ENCODE measurements at regions not wholly inside any gene's neighbourhood (a gene's known extent, or its start where the extent isn't known, plus 50 kb on each side); places are given as distances from the start of the nearest gene placed in this dataset.
"Not testable (repeated sequence)": the region's sequence is repeated elsewhere in the genome, so short reads cannot be mapped to it uniquely, and the experiment has no call there.

DNA sequence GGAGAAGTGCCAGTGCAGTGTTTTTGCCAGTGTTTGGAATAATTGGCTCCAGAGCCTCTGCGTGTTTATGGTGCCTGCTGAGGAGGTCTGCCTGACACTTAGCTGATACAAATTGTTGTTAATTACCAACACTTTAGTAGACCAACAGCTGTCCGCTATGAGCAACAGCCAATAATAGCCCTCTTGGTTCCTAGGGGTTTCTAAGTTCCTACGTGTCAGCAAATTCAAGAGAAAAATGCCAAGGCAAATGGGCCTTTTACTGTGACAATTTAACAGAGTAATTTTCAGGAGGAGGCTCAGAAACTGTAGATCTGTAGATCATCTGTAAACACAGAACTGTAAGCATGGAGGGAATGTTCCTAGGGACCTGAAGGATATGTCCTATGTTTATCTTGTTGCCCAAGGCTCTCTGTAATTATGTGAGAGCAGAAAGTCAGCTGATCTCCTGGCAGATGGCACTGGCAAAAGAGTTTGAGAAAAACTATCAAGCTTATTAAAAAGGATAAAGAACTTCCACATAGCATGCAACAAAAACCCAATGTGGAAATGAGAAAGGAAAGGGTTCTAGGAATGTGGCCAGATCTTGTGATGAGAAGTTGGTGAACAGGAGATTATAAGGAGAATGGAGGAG is 157.7 kb downstream of the GJA1 start:
- DNase-seq (ENCODE audit: extremely low spot score, unreplicated experiment): no peak
- TF ChIP-seq, protein P1, sequence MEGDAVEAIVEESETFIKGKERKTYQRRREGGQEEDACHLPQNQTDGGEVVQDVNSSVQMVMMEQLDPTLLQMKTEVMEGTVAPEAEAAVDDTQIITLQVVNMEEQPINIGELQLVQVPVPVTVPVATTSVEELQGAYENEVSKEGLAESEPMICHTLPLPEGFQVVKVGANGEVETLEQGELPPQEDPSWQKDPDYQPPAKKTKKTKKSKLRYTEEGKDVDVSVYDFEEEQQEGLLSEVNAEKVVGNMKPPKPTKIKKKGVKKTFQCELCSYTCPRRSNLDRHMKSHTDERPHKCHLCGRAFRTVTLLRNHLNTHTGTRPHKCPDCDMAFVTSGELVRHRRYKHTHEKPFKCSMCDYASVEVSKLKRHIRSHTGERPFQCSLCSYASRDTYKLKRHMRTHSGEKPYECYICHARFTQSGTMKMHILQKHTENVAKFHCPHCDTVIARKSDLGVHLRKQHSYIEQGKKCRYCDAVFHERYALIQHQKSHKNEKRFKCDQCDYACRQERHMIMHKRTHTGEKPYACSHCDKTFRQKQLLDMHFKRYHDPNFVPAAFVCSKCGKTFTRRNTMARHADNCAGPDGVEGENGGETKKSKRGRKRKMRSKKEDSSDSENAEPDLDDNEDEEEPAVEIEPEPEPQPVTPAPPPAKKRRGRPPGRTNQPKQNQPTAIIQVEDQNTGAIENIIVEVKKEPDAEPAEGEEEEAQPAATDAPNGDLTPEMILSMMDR (IDR thresholded peaks at IDR 0.05): no peak
- no peaks in the 10 kb centered on the region for H3K27me3 Mint-ChIP-seq (ENCODE audit: unreplicated experiment)

DNA sequence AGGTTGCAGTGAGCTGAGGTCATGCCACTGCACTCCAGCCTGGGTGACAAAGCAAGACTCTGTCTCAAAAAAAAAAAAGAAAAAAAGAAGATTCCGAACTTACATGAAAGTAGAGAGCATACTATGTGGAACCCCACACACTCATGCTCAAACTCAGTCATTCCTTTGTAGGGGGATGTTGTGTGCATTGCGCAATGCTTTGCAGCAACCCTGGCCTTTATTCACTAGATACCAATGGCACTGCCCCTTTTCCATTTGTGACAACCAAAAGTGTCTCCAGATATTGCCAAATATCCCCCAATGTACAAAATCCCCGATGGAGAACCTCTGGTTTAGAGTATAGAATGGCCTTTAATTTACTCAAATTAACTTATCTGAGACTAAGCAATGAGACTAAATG is 158.6 kb downstream of the GJA1 start:
- Mint-ChIP-seq H3K36me3 (ENCODE audit: unreplicated experiment) (no peaks in the 10 kb centered on the region), H3K4me1 (ENCODE audit: unreplicated experiment) (peaks cover 11% of the 10 kb centered on the region), H3K9me3 (ENCODE audit: unreplicated experiment) (peaks cover 6% of the 10 kb centered on the region), H3K27me3 (ENCODE audit: unreplicated experiment) (no peaks in the 10 kb centered on the region), H3K4me3 (ENCODE audit: unreplicated experiment) (no peak overlapping the region), H3K27ac (ENCODE audit: unreplicated experiment) (no peak overlapping the region)
- DNase-seq (ENCODE audit: extremely low spot score, unreplicated experiment): no peak
- TF ChIP-seq, protein P1 (IDR thresholded peaks at IDR 0.05): no peak

More for the DNA sequence above, 157.7 kb downstream of the GJA1 start:
- Mint-ChIP-seq H3K4me1 (ENCODE audit: unreplicated experiment) (peaks cover 11% of the 10 kb centered on the region), H3K36me3 (ENCODE audit: unreplicated experiment) (no peaks in the 10 kb centered on the region), H3K4me3 (ENCODE audit: unreplicated experiment) (no peak overlapping the region), H3K9me3 (ENCODE audit: unreplicated experiment) (peaks cover 3% of the 10 kb centered on the region), H3K27ac (ENCODE audit: unreplicated experiment) (no peak overlapping the region)

DNA sequence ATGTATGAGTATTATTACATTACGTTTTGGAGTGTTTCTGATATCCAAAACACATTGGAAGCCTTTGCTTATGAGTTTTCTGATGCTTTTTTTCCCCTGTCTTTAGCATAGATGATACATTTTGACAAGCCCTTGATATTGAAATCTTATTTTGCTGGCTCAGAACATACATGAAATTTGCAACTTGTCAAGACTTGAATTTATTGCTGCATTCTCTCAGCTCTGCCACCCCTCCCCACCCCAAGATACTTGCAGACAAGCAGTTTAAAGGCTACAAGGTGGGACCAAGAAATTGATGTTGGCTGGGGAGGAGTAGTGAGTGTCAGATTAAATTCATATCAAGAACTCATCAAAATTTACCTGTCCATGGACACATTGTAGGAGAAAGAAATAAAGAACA is 160.2 kb downstream of the GJA1 start:
- Mint-ChIP-seq H3K36me3 (ENCODE audit: unreplicated experiment) (no peaks in the 10 kb centered on the region), H3K9me3 (ENCODE audit: unreplicated experiment) (peaks cover 6% of the 10 kb centered on the region), H3K27me3 (ENCODE audit: unreplicated experiment) (no peaks in the 10 kb centered on the region), H3K4me3 (ENCODE audit: unreplicated experiment) (no peak overlapping the region), H3K27ac (ENCODE audit: unreplicated experiment) (no peak overlapping the region), H3K4me1 (ENCODE audit: unreplicated experiment) (peaks cover 11% of the 10 kb centered on the region)
- DNase-seq (ENCODE audit: extremely low spot score, unreplicated experiment): no peak
- TF ChIP-seq, protein P1 (IDR thresholded peaks at IDR 0.05): no peak

DNA sequence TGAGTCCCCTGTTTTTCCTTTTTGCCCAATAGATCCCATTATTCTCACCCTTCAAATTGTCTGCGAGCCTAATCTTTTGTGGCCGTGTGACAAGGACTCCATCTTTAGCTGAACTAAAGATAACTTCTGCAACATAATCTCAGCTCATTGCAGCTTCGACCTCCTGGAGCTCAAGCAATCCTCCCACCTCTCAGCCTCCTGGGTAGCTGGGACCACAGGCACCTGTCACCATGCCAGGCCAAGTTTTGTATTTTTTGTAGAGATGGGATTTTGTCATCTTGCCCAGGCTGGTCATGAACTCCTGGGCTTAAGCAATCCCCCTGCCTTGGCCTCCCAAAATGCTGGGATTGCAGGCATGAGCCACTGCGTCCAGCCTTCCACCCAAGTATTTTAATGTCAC is 161.0 kb downstream of the GJA1 start:
- H3K27ac Mint-ChIP-seq (ENCODE audit: unreplicated experiment): no peak overlapping the region
- H3K9me3 Mint-ChIP-seq (ENCODE audit: unreplicated experiment): peaks cover 6% of the 10 kb centered on the region
- TF ChIP-seq, protein P1 (IDR thresholded peaks at IDR 0.05): no peak
- H3K4me1 Mint-ChIP-seq (ENCODE audit: unreplicated experiment): peaks cover 11% of the 10 kb centered on the region
- H3K27me3 Mint-ChIP-seq (ENCODE audit: unreplicated experiment): no peaks in the 10 kb centered on the region
- H3K36me3 Mint-ChIP-seq (ENCODE audit: unreplicated experiment): no peaks in the 10 kb centered on the region
- no peak for DNase-seq (ENCODE audit: extremely low spot score, unreplicated experiment)
- H3K4me3 Mint-ChIP-seq (ENCODE audit: unreplicated experiment): no peak overlapping the region

DNA sequence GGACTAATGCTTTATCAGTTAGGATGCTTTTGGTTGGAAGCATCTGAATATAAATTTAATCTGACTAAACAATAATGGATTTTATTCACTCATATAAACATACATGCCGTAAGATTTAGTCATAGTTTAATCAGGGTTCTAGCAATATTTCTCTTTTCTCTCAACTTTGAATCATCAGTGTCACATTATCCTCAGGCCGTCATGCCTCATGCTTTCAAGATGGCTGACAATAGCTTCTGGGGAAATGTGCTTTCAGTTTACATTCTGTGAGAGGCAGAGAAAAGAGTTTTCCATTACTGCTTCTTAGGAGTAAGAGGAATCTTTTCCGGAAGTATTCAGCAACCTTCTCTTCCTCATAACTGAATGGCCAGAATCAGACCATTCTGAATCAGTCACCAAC is 162.2 kb downstream of the GJA1 start:
- H3K4me3 Mint-ChIP-seq (ENCODE audit: unreplicated experiment): no peak overlapping the region
- H3K27me3 Mint-ChIP-seq (ENCODE audit: unreplicated experiment): no peaks in the 10 kb centered on the region
- H3K27ac Mint-ChIP-seq (ENCODE audit: unreplicated experiment): peak overlapping the region; percentile 27
- peaks cover 11% of the 10 kb centered on the region for H3K4me1 Mint-ChIP-seq (ENCODE audit: unreplicated experiment)
- TF ChIP-seq, protein P1 (IDR thresholded peaks at IDR 0.05): no peak
- H3K36me3 Mint-ChIP-seq (ENCODE audit: unreplicated experiment): no peaks in the 10 kb centered on the region
- DNase-seq (ENCODE audit: extremely low spot score, unreplicated experiment): no peak
- peaks cover 6% of the 10 kb centered on the region for H3K9me3 Mint-ChIP-seq (ENCODE audit: unreplicated experiment)

DNA sequence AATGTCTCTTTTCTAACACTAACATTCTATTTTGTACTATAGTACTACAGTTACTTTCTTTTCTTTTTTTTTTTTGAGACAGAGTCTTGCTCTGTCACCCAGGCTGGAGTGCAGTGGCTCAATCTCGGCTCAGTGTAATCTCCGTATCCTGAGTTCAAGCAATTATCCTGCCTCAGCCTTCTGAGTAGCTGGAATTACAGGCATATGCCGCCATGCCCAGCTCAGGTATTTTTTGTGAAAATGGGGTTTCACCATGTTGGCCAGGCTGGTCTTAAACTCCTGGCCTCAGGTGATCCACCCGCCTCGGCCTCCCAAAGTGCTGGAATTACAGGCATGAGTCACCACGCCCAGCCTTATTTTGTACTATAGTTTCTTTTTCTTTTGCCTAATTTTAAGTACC is 163.9 kb downstream of the GJA1 start:
- H3K4me1 Mint-ChIP-seq (ENCODE audit: unreplicated experiment); H3K36me3 Mint-ChIP-seq (ENCODE audit: unreplicated experiment); H3K9me3 Mint-ChIP-seq (ENCODE audit: unreplicated experiment); DNase-seq (ENCODE audit: extremely low spot score, unreplicated experiment); H3K27ac Mint-ChIP-seq (ENCODE audit: unreplicated experiment); H3K4me3 Mint-ChIP-seq (ENCODE audit: unreplicated experiment); H3K27me3 Mint-ChIP-seq (ENCODE audit: unreplicated experiment): not testable (repeated sequence)
